ENCODE measurements at regions not wholly inside any gene's neighbourhood (a gene's known extent, or its start where the extent isn't known, plus 50 kb on each side); places are given as distances from the start of the nearest gene placed in this dataset.

DNA sequence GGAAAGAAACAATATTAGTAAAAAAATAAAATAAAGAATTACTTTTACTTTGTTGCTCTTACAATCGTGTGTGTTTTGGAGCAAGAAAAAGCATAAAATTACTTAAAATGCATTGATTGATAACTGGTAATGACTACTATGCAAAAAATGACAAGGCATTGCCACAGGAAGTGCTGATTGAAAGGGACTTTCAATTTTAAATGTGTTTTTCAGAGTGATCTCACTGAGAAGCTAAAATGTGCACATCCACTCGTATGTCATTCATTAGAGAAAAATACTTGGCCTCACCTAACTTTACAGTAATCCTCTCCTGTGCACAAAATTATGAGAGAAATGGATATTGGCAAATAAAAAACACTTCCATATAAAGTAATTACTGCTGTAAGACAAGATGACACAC is 934.9 kb downstream of the SLITRK6 start:
- H3K27me3 Mint-ChIP-seq (ENCODE audit: low read depth): no peaks in the 10 kb centered on the region
- no peak overlapping the region for H3K4me3 Mint-ChIP-seq
- no peaks in the 10 kb centered on the region for H3K9me3 Mint-ChIP-seq
- no peaks in the 10 kb centered on the region for H3K36me3 Mint-ChIP-seq (ENCODE audit: low read depth)
- no peak for DNase-seq (ENCODE audit: low spot score)
- no peak overlapping the region for H3K27ac Mint-ChIP-seq
- no peaks in the 10 kb centered on the region for H3K4me1 Mint-ChIP-seq (ENCODE audit: low read depth)

DNA sequence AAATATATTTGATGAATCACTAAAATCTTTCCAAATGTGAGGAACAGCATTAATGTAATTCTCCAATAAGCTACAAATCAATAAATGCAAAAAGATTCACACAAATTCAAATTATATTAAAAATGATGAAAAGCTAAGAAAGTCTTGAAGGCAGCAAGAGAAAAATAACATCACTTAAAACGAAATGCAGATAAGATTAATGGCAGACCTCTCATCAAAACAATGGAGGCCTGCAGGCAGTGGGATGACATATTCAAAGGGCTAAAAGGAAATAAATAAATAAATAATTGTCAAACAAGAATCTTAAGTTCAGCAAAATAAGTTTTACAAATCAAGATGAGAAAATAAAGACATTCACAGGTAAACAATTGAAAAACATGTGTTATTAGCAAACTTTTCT is 952.1 kb downstream of the SLITRK6 start:
- Mint-ChIP-seq H3K36me3 (ENCODE audit: low read depth) (no peaks in the 10 kb centered on the region), H3K4me1 (ENCODE audit: low read depth) (no peaks in the 10 kb centered on the region), H3K4me3 (no peak overlapping the region), H3K27ac (no peak overlapping the region), H3K27me3 (ENCODE audit: low read depth) (no peaks in the 10 kb centered on the region), H3K9me3 (no peaks in the 10 kb centered on the region)
- DNase-seq (ENCODE audit: low spot score): no peak

DNA sequence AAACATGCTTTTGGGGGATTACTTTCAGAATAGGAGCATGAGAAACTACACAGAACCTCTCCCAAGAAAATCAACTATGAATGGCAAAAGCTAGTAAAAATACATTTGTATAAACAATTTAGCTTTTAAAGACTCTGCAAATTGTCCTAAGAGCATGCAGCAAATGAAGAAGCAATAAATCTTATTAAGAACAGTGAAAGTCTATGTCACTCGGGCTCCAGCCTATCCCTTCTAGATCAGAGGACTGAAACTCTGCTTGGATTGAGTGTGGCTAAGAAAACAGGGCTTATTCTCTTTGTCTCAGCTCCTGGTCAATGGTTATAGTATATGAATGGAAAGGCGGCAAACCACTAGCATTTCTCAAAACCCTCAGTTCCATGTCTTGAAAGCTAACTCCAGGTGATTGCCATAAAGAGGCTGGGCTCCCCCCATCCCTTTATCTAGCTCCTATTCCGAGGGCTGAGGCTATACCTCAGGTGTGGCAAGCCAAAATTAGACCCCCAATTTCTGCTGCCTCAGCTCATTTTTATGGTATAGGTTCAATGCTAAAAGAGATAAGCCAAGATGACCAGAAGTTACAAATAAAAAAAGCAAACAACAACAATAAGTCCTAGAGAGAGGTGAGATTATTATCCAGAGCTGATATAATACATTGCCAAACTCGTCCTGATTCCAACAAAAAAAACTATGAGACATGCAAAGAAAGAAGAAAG is 953.2 kb downstream of the SLITRK6 start:
- Mint-ChIP-seq H3K4me1 (ENCODE audit: low read depth) (no peaks in the 10 kb centered on the region), H3K27ac (no peak overlapping the region), H3K4me3 (no peak overlapping the region), H3K9me3 (no peaks in the 10 kb centered on the region), H3K36me3 (ENCODE audit: low read depth) (no peaks in the 10 kb centered on the region), H3K27me3 (ENCODE audit: low read depth) (no peaks in the 10 kb centered on the region)
- DNase-seq (ENCODE audit: low spot score): no peak

DNA sequence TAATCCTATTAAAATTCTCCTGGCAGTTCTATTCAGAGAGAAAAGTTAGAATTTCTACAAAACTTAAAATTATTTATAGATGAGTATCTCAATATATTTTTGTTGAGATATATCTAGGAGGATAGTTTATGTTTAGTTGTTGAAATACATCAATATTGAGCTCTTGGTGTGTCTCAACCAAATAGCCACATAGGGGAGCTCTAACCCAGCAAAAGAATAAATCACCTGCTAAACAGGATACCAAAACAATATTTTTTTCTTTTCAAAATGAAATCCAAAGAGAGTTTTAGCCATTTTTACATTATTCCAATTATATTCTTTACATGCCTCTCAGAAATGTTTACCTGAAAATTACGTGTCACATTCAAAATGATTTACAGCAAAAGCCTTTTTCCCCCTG is 954.7 kb downstream of the SLITRK6 start:
- H3K9me3 Mint-ChIP-seq: no peaks in the 10 kb centered on the region
- no peaks in the 10 kb centered on the region for H3K36me3 Mint-ChIP-seq (ENCODE audit: low read depth)
- DNase-seq (ENCODE audit: low spot score): no peak
- no peaks in the 10 kb centered on the region for H3K4me1 Mint-ChIP-seq (ENCODE audit: low read depth)
- no peak overlapping the region for H3K27ac Mint-ChIP-seq
- no peak overlapping the region for H3K4me3 Mint-ChIP-seq
- no peaks in the 10 kb centered on the region for H3K27me3 Mint-ChIP-seq (ENCODE audit: low read depth)

DNA sequence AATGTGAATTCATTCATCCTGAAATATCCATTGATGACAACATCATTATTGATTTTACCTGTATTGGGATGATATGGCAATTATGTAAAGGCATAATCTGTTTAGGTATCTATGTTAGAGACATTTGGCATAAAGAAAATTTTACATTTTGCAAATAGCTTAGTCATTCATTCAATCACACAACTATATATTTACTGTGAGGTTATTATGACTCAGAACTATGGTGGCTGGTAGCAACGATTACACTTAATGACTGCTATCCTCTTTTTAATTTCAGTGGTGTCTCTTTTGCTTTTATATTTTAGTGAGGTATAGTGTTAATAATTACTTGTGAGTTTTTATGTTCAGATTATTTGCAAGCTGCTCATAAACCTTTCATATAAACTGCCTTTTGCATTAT is 955.9 kb downstream of the SLITRK6 start:
- no peak overlapping the region for H3K4me3 Mint-ChIP-seq
- no peak overlapping the region for H3K27ac Mint-ChIP-seq
- H3K36me3 Mint-ChIP-seq (ENCODE audit: low read depth): no peaks in the 10 kb centered on the region
- no peaks in the 10 kb centered on the region for H3K9me3 Mint-ChIP-seq
- no peaks in the 10 kb centered on the region for H3K27me3 Mint-ChIP-seq (ENCODE audit: low read depth)
- no peak for DNase-seq (ENCODE audit: low spot score)
- H3K4me1 Mint-ChIP-seq (ENCODE audit: low read depth): no peaks in the 10 kb centered on the region

DNA sequence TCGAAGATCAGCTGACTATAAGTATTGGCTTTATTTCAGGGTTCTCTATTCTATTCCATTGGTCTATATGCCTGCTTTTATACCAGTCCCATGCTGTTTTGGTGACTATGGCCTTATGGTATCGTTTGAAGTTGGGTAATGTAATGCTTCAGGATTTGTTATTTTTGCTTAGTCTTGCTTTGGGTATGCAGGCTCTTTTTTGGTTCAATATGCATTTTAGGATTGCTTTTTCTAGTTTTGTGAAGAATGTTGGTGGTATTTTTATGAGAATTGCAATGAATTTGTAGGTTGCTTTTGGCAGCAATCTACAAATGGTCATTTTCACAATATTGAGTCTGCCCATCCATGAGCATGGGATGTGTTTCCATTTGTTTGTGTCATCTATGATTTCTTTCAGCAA is 951.9 kb upstream of the SLITRK1 start:
- Mint-ChIP-seq H3K4me1 (ENCODE audit: low read depth) (no peaks in the 10 kb centered on the region), H3K9me3 (no peaks in the 10 kb centered on the region), H3K36me3 (ENCODE audit: low read depth) (no peaks in the 10 kb centered on the region), H3K27me3 (ENCODE audit: low read depth) (no peaks in the 10 kb centered on the region), H3K4me3 (no peak overlapping the region), H3K27ac (no peak overlapping the region)
- DNase-seq (ENCODE audit: low spot score): no peak

DNA sequence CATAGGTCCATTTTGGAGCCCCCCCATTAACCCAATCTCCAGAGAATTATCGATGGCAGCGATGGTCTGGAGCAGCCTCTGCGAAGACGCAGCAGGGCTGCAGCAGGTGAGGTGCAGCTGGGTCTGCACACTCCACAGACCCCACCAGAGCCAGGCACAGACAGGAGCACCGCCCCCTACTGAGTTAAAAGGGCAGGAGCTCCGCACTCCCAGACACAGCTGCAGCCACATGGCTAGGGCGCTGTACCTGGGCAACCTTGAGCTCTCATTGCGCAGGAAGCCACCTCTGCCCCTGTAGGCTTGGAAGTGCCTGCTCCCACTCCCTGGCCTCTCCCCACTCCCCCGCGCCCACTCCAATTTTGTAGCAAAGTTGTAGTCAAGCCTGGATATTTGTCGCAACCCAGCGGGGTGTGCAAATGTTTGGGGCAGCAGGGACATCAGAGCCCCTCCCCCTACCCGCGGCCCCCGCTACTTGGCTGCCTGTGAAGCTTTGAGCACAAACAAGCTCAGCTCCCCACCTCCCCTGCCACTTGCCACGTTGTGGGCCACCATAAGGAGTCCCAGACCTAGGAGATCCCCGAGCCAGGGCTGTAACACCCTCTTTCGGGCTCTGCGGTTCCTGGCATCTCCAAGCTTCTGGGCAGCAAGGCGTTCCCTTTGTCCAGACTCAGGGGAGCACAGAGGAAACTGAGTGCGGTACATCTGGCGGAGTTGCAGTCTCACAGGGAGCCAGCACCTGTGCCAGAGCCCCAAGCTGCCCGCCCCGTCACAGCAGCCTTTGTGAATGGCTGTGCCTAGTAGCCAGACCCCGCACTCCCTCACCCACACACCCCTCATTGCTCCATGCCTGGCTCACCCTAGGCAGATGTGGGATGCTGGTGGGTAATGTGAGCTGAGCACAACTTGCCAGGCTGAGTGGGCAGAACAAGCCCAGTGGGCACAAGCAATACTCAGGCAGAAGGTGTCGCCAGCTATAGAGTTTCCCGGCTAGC is 949.7 kb upstream of the SLITRK1 start:
- Mint-ChIP-seq H3K4me3 (no peak overlapping the region), H3K27me3 (ENCODE audit: low read depth) (no peaks in the 10 kb centered on the region), H3K36me3 (ENCODE audit: low read depth) (no peaks in the 10 kb centered on the region), H3K4me1 (ENCODE audit: low read depth) (no peaks in the 10 kb centered on the region), H3K9me3 (no peaks in the 10 kb centered on the region), H3K27ac (no peak overlapping the region)
- DNase-seq (ENCODE audit: low spot score): no peak

DNA sequence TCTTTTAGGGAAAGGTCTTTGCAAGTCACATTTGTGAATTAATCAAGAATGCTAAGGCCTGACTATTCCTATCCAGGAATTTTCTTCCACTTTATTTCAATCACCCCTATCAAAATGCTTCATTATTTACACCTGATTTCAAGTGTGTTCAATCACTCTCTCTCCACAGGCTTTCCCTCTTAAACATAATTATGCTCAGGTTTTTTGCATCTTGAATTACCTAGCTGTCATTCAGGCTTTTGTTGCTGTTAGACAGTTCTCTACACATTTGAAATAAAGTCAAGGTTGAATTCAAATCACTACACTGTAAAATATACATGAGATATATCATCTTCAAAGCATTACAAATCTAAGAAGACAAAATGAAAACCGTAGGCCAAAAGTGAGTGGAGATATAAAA is 941.3 kb upstream of the SLITRK1 start:
- Mint-ChIP-seq H3K9me3 (peaks cover 9% of the 10 kb centered on the region), H3K36me3 (ENCODE audit: low read depth) (no peaks in the 10 kb centered on the region), H3K27ac (no peak overlapping the region), H3K4me3 (no peak overlapping the region), H3K4me1 (ENCODE audit: low read depth) (no peaks in the 10 kb centered on the region), H3K27me3 (ENCODE audit: low read depth) (no peaks in the 10 kb centered on the region)
- no peak for DNase-seq (ENCODE audit: low spot score)

DNA sequence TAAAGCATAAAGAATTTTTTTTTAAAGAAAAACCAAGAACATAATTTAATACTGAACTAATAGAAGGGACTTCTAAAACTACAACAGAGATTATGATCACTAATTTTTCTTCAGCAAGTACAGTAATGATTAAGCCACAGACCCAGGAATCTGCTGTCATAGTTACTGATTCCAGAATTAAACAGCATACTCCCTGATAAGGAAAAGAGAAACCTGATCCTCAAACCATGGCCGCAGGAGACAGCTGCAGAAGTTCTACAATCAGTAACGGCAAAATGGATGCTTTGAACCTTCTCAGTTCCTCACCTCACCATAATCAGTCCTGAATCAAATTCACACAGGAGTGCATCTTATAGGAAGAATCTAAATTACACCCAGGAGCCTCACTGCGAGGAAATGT is 939.0 kb upstream of the SLITRK1 start:
- Mint-ChIP-seq H3K9me3 (peaks cover 12% of the 10 kb centered on the region), H3K27ac (no peak overlapping the region), H3K4me1 (ENCODE audit: low read depth) (no peaks in the 10 kb centered on the region), H3K4me3 (no peak overlapping the region), H3K27me3 (ENCODE audit: low read depth) (no peaks in the 10 kb centered on the region), H3K36me3 (ENCODE audit: low read depth) (no peaks in the 10 kb centered on the region)
- no peak for DNase-seq (ENCODE audit: low spot score)

DNA sequence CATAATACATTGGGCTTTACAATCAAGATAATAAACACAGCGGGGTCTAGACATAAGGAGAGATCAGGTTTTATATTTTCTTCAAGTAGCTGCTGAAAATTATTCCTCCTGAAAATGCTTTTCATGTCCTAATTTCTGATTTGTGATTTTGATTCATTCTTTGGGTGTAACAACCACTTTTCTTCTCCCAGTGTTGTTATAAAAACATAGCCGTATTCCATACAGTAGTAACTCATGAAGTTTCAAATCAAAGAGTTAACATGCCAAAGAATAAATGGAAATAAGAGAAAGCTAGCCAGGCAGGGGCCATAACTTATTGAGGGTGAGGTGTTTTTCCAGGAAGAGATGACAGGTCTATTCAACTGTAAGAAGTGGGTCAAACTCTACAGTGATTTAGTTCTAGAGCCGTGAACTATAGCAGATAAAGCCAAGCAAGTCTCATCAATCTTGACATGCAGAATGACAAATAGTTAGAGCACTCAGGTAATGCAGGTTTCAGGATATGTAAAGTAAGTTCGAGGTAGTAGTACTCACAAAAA is 934.4 kb upstream of the SLITRK1 start:
- H3K27ac Mint-ChIP-seq: no peak overlapping the region
- H3K4me3 Mint-ChIP-seq: no peak overlapping the region
- H3K4me1 Mint-ChIP-seq (ENCODE audit: low read depth): no peaks in the 10 kb centered on the region
- peaks cover 8% of the 10 kb centered on the region for H3K9me3 Mint-ChIP-seq
- no peaks in the 10 kb centered on the region for H3K27me3 Mint-ChIP-seq (ENCODE audit: low read depth)
- no peaks in the 10 kb centered on the region for H3K36me3 Mint-ChIP-seq (ENCODE audit: low read depth)
- DNase-seq (ENCODE audit: low spot score): no peak

DNA sequence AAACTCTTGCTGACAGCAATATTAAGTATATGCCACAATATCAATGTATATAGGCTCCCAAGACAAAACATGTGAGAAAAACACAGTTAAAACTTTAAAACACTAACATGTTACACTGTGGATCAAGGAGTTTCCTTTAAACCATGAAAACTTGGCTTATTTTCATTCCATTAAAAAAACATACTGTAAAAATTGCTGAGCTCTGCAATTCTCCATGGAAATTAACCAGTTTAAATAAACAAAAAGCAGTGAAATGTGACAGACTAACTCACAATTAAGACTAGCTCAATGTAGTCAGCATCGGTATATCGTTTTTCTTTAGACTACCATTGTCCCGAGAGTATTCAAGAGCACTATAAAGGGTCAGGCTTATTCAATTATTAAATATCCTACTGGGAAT is 930.5 kb upstream of the SLITRK1 start:
- H3K27me3 Mint-ChIP-seq (ENCODE audit: low read depth): no peaks in the 10 kb centered on the region
- no peaks in the 10 kb centered on the region for H3K9me3 Mint-ChIP-seq
- no peak overlapping the region for H3K27ac Mint-ChIP-seq
- no peak for DNase-seq (ENCODE audit: low spot score)
- no peaks in the 10 kb centered on the region for H3K36me3 Mint-ChIP-seq (ENCODE audit: low read depth)
- no peak overlapping the region for H3K4me3 Mint-ChIP-seq
- no peaks in the 10 kb centered on the region for H3K4me1 Mint-ChIP-seq (ENCODE audit: low read depth)

DNA sequence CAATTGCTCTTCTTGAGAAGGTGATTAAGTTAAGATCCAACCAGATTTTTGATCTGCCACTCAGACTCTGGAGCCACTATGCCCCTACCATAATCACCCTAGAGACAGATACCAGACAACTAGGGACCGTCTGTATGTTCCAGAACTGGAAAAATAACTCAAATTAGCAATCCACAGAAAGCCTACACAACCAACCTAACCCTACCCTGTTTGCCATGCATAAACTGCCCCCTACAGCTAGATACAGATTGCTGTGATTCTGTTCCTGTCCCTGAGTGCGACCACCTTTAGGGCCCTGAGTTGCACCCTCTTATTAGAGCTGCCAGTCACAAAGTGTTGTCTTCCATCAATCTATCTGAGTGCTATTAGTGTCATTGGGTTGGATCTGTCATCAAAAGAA is 929.8 kb upstream of the SLITRK1 start:
- no peaks in the 10 kb centered on the region for H3K36me3 Mint-ChIP-seq (ENCODE audit: low read depth)
- no peaks in the 10 kb centered on the region for H3K4me1 Mint-ChIP-seq (ENCODE audit: low read depth)
- H3K27me3 Mint-ChIP-seq (ENCODE audit: low read depth): no peaks in the 10 kb centered on the region
- no peak overlapping the region for H3K27ac Mint-ChIP-seq
- DNase-seq (ENCODE audit: low spot score): no peak
- no peak overlapping the region for H3K4me3 Mint-ChIP-seq
- no peaks in the 10 kb centered on the region for H3K9me3 Mint-ChIP-seq

DNA sequence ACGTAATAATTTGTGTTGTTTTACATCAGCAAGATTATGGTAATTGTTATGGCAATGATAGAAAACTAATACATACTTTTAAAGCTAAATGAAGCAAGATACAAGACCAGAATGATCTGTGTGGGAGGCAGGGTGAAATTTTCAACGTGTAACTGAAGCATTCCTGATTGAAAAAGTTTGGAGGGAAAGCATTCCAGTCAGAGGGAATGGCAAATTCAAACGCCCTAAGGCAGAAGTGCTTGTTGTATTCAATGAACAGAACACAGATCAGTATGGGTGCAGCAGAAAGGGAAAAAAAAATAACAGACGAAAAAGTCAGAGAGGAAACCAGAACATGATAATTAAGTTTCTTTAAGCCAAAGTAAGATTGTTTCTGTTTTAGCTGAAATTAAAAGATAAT is 928.5 kb upstream of the SLITRK1 start:
- Mint-ChIP-seq H3K27ac (no peak overlapping the region), H3K27me3 (ENCODE audit: low read depth) (no peaks in the 10 kb centered on the region), H3K4me1 (ENCODE audit: low read depth) (no peaks in the 10 kb centered on the region), H3K4me3 (no peak overlapping the region), H3K9me3 (no peaks in the 10 kb centered on the region), H3K36me3 (ENCODE audit: low read depth) (no peaks in the 10 kb centered on the region)
- DNase-seq (ENCODE audit: low spot score): no peak

DNA sequence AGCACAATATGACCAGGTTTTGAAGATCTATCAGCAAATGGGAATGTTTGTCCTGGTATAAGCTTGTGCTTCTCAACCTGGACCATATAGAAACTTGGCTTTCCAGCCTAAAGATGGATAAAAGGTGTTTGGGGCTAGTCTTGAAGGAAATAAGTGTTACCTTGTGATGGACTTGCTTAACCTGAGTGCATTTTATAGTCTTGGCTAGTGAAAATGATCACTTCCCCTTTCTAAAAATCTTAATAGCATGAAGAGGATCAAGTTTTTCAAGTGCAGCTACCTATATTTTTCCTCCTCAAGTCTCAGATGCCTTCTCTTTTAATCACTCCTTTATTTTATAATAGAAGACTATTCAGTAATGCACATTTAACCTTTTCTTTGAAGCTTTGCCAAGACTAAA is 919.8 kb upstream of the SLITRK1 start:
- no peak for DNase-seq (ENCODE audit: low spot score)
- peaks cover 7% of the 10 kb centered on the region for H3K9me3 Mint-ChIP-seq
- H3K27me3 Mint-ChIP-seq (ENCODE audit: low read depth): no peaks in the 10 kb centered on the region
- no peaks in the 10 kb centered on the region for H3K36me3 Mint-ChIP-seq (ENCODE audit: low read depth)
- H3K4me1 Mint-ChIP-seq (ENCODE audit: low read depth): no peaks in the 10 kb centered on the region
- H3K27ac Mint-ChIP-seq: no peak overlapping the region
- H3K4me3 Mint-ChIP-seq: no peak overlapping the region
